ENCODE measurements at regions not wholly inside any gene's neighbourhood (a gene's known extent, or its start where the extent isn't known, plus 50 kb on each side); places are given as distances from the start of the nearest gene placed in this dataset.

DNA sequence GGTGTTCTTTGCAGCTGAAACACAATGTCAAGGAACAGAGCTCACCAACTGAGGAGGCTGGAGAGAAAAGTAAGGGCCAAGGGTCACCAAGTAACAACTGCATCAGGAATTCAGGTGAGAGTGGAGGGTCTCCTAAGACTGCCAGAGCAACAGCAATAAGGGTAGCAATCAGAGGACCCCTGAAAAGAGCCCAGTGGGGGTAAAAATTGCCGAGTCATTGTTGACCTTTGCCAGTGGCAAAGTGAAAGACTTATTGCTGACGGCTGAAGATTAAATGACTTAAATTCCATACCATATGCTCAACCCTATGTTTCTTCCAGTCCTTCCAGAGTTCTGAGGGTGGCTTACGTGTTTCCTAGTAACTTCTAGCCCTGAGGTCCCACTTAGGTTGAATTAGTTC lies 51.9 kb upstream of the ARHGAP42 start:
- TF ChIP-seq, protein P1, sequence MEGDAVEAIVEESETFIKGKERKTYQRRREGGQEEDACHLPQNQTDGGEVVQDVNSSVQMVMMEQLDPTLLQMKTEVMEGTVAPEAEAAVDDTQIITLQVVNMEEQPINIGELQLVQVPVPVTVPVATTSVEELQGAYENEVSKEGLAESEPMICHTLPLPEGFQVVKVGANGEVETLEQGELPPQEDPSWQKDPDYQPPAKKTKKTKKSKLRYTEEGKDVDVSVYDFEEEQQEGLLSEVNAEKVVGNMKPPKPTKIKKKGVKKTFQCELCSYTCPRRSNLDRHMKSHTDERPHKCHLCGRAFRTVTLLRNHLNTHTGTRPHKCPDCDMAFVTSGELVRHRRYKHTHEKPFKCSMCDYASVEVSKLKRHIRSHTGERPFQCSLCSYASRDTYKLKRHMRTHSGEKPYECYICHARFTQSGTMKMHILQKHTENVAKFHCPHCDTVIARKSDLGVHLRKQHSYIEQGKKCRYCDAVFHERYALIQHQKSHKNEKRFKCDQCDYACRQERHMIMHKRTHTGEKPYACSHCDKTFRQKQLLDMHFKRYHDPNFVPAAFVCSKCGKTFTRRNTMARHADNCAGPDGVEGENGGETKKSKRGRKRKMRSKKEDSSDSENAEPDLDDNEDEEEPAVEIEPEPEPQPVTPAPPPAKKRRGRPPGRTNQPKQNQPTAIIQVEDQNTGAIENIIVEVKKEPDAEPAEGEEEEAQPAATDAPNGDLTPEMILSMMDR (IDR thresholded peaks at IDR 0.05), result no peak
- TF ChIP-seq POLR2A (IDR thresholded peaks at IDR 0.05), result no peak

Data from vagina (tissue), 2 donors.